ENCODE measurements at regions not wholly inside any gene's neighbourhood (a gene's known extent, or its start where the extent isn't known, plus 50 kb on each side); places are given as distances from the start of the nearest gene placed in this dataset.

DNA sequence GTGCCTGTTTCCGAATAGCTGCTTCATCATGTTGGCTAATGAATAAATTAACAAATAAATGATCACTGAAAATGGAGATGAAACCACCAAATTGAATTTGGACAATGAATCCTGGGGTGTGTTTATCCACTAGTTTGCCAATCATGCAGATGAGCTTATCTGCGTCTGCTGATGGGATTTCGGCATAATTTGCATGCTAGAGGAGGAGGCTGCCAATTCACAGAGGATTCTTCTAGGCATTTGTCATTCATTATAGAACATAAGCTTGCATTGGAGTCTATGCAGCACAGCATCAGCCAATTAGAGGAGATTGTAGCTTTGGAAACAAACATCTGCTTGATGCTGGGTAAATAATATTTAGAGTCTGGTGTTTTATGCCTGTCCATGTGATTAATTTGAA lies 123.1 kb downstream of the NPIPB5 start:
- H3K4me3 ChIP-seq (ENCODE audit: low read depth, low read length) = no peak overlapping the region
- no peak for DNase-seq (ENCODE audit: low read depth)
- TF ChIP-seq, protein P1, sequence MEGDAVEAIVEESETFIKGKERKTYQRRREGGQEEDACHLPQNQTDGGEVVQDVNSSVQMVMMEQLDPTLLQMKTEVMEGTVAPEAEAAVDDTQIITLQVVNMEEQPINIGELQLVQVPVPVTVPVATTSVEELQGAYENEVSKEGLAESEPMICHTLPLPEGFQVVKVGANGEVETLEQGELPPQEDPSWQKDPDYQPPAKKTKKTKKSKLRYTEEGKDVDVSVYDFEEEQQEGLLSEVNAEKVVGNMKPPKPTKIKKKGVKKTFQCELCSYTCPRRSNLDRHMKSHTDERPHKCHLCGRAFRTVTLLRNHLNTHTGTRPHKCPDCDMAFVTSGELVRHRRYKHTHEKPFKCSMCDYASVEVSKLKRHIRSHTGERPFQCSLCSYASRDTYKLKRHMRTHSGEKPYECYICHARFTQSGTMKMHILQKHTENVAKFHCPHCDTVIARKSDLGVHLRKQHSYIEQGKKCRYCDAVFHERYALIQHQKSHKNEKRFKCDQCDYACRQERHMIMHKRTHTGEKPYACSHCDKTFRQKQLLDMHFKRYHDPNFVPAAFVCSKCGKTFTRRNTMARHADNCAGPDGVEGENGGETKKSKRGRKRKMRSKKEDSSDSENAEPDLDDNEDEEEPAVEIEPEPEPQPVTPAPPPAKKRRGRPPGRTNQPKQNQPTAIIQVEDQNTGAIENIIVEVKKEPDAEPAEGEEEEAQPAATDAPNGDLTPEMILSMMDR (conservative IDR thresholded peaks at IDR 0.05; ENCODE audit: low read depth, low read length) = no peak

DNA sequence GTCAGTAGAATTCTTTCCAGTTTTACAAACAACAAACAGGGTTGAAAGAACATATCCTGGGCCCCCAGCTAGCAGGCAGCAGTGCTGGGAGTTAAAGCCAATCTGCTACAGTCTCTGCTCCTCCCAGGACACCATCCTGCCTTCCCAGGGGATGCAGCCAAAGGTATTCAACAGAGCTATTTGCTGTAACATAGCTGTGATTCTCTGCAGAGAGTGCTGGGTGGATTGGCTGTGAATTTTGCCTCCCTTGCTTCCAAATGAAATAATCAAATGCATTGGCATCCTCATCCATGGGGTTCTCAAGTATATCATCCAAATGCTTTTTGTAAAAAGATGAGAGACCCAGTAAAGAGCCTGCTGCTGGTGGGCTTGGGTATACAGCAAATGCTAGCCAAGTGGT lies 124.3 kb downstream of the NPIPB5 start:
- no peak overlapping the region for H3K4me3 ChIP-seq (ENCODE audit: low read depth, low read length)
- DNase-seq (ENCODE audit: low read depth) = no peak
- TF ChIP-seq, protein P1 (conservative IDR thresholded peaks at IDR 0.05; ENCODE audit: low read depth, low read length) = no peak

DNA sequence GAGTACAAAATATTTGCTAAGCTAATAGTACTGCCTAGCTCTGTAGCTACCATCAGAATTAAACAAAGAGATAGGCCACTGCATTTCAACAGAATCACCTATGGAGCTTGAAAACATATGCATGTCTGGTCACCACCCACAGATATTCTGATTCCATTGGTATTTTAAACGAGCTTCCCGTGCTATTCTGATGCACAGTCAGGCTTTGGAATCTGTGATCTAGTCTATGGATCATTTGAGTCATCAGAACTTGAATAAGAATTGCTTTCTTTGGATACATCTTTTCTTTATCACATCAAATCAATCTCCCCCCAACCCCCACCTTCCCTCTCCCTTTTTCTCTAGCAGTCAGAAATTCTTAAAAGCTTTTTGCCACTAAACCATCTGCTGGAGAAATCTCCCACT lies 124.7 kb downstream of the NPIPB5 start:
- no peak for DNase-seq (ENCODE audit: low read depth)
- TF ChIP-seq, protein P1 (conservative IDR thresholded peaks at IDR 0.05; ENCODE audit: low read depth, low read length) = no peak
- no peak overlapping the region for H3K4me3 ChIP-seq (ENCODE audit: low read depth, low read length)

DNA sequence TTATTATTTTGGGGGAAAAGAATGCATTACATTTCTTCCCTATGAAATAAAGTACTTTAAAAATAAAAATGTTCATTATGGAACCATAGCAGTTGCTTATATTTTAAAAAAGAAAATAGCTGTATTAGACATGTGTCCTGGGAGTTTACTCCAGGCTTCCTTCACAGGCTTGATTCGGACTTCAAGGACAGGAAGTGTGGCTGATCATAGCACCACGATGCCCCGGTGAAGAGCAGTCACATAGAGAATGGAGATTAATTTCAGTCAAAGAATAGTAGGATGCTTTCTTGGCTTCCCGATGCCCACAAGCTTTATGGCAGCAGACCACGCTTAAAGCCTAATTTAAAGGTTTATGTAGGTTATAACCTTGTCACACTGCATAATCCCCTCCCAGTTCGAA lies 125.1 kb downstream of the NPIPB5 start:
- H3K4me3 ChIP-seq (ENCODE audit: low read depth, low read length) = no peak overlapping the region
- TF ChIP-seq, protein P1 (conservative IDR thresholded peaks at IDR 0.05; ENCODE audit: low read depth, low read length) = no peak
- DNase-seq (ENCODE audit: low read depth) = no peak

- TF ChIP-seq, protein P1 (conservative IDR thresholded peaks at IDR 0.05; ENCODE audit: low read depth, low read length) = no peak
- no peak overlapping the region for H3K4me3 ChIP-seq (ENCODE audit: low read depth, low read length)
- DNase-seq (ENCODE audit: low read depth) = no peak
These were observed 127.9 kb downstream of the NPIPB5 start for GRCh38 chr16:22638393-22639206.

DNA sequence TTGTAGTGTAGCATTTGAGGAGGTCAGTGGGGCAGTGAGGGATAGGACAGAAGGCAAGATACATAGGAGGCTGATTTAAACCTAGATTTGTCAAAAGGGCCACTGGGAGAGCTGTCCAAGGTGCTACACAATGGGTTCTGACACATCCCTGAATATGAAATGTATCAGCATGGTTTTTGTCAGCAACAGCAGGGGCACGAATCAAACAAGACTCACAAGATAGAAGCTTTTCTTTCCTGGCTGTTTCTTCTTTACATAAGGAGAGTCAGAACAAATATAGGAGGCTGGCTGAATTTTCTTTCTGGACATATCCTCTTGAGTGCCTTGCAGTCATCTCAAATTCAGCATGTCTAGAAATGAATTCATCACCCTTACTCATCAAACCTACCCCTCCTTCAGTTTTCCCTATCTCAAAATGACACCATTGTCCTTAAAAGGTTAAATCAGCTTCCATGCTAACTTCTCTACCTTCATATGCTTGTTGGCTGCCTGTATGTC lies 130.5 kb downstream of the NPIPB5 start:
- no peak overlapping the region for H3K4me3 ChIP-seq (ENCODE audit: low read depth, low read length)
- TF ChIP-seq, protein P1 (conservative IDR thresholded peaks at IDR 0.05; ENCODE audit: low read depth, low read length) = no peak
- DNase-seq (ENCODE audit: low read depth) = no peak
